NB4 (cell line): ENCODE measurements at regions not wholly inside any gene's neighbourhood (a gene's known extent, or its start where the extent isn't known, plus 50 kb on each side); places are given as distances from the start of the nearest gene placed in this dataset.

Experiments
- CTCF ChIP-seq: IDR thresholded peaks from one replicate; pipeline ENCODE4 v1.5.1; 2012; ENCODE audit warnings: low read depth, low read length
- MAX ChIP-seq: IDR thresholded peaks from 2 replicates; pipeline ENCODE4 v1.6.1; 2011; ENCODE audit warnings: low read depth, low read length
- POLR2A ChIP-seq: IDR thresholded peaks from 2 replicates; pipeline ENCODE4 v1.6.1; 2011; ENCODE audit warnings: mild to moderate bottlenecking; ENCODE audit not compliant: insufficient read length; ENCODE audit errors: extremely low read depth

GRCh38 chr3:6560259-6560658 lies 300.7 kb upstream of the GRM7 start:
- TF ChIP-seq CTCF (no peak), POLR2A (no peak), MAX (no peak)
